Skeletal muscle cell (primary cell): ENCODE measurements at regions not wholly inside any gene's neighbourhood (a gene's known extent, or its start where the extent isn't known, plus 50 kb on each side); places are given as distances from the start of the nearest gene placed in this dataset.
"Not testable (repeated sequence)": the region's sequence is repeated elsewhere in the genome, so short reads cannot be mapped to it uniquely, and the experiment has no call there.

ENCODE experiments used
- DNase-seq: peaks from one replicate; pipeline ENCODE4 v3.0.0-alpha.2; 2010; ENCODE audit warnings: low read depth
- H3K4me3 ChIP-seq: 2 replicates; pipeline ENCODE4 v1.5.1; 2011; ENCODE audit warnings: low read depth, mild to moderate bottlenecking, control low read depth, low read length, moderate library complexity

DNA sequence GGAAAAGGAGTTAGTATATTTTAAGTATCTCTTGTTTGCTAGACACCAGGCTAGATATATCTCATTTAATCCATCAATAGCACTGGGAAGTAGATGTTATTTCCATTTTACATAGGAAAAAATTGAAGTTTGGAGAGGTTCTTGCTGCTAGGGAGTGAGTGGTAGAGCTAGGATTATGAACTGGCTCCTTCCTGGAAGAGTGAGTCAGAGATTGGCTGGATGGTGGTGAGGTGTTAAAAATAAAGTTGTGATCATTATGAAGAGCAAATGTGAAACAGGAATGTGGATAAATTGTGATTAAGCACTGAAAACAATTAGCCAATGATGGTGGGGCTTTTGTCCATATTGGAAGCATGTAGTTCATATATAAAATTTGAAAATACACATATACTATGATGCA is 234.2 kb downstream of the WNT5A start:
- H3K4me3 ChIP-seq, result no peak overlapping the region
- DNase-seq, result no peak

DNA sequence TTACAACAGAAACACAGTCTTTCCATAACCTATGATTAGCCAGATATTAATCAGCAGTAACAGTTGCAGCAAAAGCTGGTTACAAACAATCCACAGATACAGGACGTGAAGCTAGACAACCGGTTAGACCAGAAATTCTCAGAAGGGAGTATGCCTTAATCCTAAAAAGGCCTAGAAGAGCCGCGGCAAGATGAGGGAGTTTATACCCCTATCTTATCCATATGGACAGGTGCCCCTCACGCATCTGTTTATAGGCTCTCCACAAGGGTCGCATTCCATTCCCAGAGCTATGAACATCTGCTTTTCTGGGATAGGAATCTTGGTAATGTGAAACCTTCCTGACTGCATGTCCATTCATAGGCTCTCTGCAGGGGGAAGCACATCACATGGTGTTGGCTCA is 237.9 kb downstream of the WNT5A start:
- H3K4me3 ChIP-seq, DNase-seq: not testable (repeated sequence)

DNA sequence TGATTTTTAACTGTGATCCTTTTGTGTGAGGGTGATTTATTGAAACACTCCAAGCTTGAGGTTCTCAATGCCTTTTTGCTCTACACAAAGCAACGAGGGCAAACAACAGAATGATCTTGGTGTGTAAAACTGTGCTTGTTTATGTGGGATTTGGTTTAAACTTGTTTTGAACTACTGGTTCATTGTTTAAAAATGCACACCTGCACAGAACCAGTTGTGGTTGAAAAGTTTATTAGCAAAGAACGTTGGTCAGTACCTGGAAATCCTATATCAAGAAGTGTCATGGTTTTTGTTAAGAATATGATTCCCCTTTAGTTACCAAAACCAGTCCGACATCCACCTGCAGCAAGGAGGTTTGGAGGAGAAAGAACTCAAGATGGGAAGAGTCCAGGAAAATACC is 239.4 kb downstream of the WNT5A start:
- DNase-seq, result no peak
- no peak overlapping the region for H3K4me3 ChIP-seq

DNA sequence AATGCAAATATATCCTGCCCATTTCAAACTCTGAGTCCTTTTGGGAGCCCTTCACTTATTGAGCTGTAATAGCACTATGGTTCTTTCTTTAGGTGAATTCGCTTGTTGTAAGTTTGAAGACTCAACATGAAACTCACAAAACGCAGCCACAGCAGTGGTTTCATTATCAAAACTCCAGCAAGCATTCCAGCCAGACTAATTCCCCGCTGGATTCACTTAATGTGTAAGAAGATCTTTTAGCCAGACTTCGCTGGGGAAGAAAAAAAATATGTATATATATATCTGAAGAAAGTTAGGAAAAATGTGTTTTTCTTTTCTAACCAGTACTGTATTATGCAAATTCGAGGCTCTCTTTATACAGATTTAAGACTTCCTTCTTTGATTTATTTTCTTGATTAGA is 241.1 kb downstream of the WNT5A start:
- H3K4me3 ChIP-seq, result no peak overlapping the region

DNA sequence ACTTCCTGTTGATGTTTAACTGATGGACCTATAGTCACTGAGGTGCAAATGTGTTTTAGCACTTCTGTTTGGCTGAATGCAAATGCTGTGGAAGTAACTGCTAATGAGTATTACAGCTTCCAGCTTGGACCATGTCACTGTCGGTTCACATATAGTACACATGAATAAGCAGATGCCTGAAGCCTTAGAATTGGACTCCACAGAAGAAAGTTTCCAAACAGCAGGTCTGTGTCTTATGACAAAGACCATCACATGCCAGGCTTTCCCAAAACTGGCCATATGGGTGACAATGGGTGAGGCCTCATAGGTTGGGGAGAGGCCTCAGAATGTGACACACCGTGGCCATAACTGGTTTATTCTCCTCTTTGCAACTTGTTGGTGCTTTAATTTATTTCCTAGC is 241.8 kb downstream of the WNT5A start:
- H3K4me3 ChIP-seq, result no peak overlapping the region
- DNase-seq, result no peak

More for the DNA sequence above, 241.1 kb downstream of the WNT5A start:
- peak; percentile 33 for DNase-seq

DNA sequence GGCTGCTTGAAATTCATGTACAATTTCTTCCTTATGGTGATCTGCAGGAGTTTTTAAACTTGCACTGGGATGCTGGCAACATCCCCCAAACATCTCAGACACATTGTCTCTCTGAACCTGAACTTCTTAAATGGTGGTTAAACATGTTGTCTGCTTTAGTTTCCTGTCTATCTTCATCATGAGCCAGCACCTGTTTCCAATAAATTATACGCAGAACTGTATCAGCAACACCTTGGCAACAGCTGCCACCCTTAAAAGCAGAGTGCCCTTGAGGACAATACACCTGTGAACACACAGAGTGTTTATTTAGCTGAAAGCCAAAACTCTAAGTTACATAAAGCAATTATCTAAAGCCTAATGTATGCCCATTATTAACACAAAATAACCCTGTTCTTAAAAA is 242.9 kb downstream of the WNT5A start:
- H3K4me3 ChIP-seq, result no peak overlapping the region
- DNase-seq, result no peak

DNA sequence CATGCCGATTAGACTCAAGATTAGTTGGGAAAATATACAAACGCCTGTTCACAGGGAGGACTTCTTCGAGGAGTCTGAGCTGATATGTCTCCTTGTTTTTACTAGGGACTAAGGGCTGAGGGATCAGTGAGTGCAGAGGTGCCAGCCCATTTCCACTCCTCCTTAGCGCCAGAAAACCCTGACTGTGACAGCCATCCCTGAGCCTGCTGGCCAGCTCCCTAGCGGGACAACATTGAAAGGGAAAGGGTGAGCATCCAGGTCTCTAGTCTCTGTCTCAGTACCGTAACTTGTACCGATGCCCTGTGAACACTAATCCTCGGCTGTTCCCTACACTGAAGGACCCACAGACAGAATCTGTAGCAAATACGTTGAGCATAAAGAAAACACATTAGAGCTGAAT is 243.4 kb downstream of the WNT5A start:
- H3K4me3 ChIP-seq, result no peak overlapping the region
- DNase-seq, result no peak

DNA sequence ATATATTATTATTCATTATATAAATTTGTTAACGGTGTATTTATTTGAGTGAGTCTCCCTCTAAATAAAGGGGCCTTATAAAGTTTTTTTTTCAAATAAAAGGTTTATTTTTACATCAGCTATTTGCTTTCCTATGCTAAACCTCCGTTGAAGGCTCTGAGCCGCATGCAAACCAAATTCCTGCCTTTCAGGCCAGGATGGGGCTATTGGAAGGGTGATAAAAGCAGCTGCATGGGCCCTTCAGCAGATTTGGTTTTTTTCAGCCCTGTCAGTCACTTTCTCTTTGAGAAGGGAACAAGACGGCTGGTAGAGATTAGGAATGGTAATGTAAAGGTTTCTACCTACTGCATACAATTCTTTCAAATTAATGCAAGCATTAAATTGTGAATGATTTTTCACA is 244.2 kb downstream of the WNT5A start:
- H3K4me3 ChIP-seq, result no peak overlapping the region
- no peak for DNase-seq

DNA sequence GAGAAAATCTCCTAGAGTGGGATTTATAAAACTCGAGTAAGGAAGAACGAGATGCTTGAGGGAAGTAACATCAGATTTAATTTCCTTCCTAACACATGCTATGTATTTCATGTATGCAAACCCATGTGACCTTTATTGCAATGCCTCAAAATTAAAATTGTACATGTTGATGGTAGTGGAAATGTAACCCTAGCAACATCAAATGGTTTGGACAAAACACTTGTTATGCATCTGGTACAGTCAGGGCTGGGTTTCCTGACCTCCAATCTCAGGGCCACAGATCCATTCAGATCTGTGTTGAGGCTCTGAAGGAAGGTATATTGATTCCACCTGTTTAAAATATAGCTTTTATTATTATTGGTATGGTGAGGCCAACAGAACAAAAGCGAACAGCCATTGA is 246.0 kb downstream of the WNT5A start:
- DNase-seq, result no peak
- H3K4me3 ChIP-seq, result no peak overlapping the region

DNA sequence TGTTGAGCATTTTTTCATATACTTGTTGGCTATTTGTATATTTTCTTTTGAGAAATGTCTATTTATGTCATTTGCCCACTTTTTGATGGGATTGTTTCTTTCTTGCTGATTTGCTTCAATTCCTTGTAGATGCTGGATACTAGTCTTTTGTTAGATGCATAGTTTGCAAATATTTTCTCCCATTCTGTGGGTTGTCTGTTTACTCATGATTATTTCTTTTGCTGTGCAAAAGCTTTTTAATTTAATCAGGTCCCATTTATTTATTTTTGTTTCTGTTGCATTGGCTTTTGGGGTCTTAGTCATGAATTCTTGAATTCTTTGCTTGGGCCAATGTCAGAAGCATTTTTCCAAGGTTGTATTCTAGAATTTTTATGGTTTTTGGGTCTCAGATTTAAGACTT is 251.7 kb downstream of the WNT5A start:
- no peak overlapping the region for H3K4me3 ChIP-seq
- DNase-seq, result no peak

DNA sequence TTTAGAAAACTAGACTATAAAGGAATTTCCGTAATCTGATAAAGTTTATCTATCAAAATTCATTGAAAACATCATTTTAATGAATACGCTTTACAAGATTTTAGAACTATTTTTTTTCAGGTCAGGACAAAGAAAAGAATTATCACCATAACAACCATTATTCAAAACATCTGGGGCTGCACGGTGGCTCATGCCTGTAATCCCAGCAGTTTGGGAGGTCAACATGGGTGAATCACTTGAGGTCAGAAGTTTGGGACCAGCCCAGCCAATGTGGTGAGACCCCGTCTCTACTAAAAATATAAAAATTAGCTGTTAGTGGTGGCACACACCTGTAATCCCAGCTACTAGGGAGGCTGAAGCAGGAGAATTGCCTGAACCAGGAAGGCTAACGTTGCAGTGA is 260.4 kb downstream of the WNT5A start:
- DNase-seq, result no peak
- no peak overlapping the region for H3K4me3 ChIP-seq

DNA sequence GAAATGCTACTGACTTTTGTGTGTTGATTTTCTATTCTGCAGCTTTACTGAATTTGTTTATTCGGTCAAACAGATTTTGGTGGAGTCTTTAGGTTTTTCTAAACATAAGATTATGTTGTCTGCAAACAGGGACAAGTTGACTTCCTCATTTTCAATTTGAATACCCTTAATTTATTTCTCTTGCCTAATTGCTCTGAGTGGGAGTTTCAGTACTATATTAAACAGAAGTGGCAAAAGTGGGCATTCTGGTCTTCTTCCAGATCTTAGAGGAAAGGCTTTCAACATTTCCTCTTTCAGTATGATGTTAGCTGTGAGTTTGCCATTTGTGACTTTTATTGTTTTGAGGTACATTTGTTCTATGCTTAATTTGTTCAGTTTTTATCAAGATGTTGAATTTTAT is 268.5 kb downstream of the WNT5A start:
- DNase-seq, result no peak
- H3K4me3 ChIP-seq, result no peak overlapping the region

DNA sequence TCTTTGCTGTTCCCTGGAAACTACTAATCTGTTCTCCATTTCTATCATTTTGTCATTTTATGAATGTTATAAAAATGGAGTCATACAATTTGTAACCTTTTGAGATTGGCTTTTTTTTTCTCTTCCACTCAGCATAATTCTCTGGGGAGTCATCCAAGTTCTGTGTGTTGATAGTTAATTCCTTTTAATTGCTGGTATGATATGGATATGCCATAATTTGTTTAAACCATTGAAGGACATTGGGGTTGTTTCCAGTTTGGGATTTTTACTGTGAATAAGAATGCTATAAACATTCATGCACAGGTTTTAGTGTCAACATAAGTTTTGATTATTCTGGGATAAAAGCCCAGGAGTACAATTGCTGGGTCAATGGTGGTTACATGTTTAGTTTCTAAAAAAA is 279.4 kb downstream of the WNT5A start:
- DNase-seq, result no peak
- H3K4me3 ChIP-seq, result no peak overlapping the region

DNA sequence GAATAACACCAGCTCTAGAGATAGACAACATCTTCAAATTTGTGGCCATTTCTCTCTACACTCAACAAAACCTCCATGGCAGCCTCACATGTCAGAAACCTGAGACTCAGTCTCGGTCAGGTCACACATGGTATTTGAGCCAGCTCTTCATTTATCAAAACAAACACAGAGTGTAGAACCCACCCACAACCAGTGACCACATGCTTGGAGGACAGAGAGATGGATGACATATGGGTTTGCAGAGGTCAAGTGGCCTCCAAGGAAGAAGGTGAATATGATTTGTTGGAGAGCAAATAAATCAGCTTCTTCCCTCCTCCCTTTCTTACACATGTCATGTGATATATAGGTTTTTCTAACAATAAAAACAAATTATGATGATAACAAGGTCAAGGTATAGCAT is 278.1 kb upstream of the LRTM1 start:
- no peak for DNase-seq
- no peak overlapping the region for H3K4me3 ChIP-seq

DNA sequence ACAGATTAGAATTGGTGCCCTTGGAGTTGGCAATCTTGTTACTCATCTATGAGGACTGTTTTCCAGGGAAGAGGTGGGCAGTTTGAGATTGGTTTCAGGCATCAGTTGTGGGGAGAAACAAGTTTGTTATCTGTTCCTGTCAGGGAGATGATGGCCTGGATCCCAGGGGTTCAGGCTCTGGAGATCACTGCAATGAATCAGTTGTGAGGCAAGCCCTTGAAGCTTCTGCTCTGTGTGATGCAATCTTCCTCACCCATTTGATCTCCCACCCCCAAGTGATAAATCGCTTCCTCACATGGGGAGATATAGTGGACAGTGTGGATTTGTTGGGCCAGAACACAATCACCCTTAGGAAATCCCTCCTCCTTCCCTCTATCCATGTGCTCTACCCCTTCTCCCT is 276.6 kb upstream of the LRTM1 start:
- peak; percentile 58 for DNase-seq
- H3K4me3 ChIP-seq, result no peak overlapping the region

DNA sequence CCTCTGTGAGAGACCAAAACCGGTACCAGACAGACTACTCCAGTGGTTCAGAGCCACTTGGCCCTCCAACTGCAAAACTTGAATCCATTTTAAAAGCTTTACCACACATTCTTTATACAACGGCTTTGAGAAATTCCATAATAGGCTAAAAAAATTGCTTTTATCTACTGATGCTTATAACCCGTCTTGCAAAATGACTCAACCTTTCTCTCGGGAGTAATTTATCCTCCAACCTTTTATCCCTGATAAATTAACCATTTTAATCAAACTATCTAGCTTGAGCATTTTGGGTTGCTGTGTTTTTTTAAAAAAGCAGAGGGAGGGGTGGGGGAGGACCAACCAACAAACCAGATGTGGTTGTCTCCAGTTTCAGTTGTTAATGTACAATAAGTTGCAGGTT is 275.7 kb upstream of the LRTM1 start:
- H3K4me3 ChIP-seq, result no peak overlapping the region
- no peak for DNase-seq

DNA sequence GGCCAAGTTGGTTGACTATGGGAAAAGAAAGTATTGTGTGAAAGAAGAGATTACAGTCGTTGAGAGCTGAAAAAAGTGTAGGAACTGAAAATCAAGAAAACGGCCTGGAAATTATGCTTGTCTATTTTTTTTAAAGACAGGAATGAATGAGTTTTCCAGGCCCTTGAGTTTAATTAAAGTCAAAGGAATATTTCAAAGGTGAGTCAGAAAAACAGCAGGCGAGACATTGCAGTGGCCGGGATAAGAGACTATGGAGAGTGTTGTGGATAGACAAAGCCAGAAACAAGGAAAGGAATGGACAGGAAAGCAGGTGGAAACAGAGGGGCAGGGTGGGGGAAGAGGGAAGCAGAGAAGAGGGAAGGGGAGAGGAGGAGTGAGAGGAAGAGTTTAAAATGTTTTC is 275.1 kb upstream of the LRTM1 start:
- no peak for DNase-seq
- no peak overlapping the region for H3K4me3 ChIP-seq

DNA sequence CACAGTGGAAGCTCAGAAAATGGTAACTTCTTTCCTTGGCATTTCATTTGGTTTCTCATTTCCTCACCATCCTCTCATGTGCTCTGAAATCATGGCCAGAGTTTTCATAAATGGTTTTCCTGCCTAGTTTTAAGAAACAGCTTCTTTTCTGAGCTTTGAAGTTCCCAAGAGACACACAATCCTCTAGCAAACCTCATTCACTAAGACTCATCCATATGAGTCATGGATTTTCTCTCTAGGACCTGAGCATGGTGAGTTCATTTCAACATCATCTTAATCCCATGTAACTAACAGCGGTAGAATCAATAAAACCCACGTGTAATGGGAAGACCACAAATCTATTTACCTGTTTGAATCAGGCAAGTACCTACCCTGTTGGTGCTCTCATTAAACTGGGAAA is 274.5 kb upstream of the LRTM1 start:
- DNase-seq, result peak; percentile 94
- H3K4me3 ChIP-seq, result no peak overlapping the region

DNA sequence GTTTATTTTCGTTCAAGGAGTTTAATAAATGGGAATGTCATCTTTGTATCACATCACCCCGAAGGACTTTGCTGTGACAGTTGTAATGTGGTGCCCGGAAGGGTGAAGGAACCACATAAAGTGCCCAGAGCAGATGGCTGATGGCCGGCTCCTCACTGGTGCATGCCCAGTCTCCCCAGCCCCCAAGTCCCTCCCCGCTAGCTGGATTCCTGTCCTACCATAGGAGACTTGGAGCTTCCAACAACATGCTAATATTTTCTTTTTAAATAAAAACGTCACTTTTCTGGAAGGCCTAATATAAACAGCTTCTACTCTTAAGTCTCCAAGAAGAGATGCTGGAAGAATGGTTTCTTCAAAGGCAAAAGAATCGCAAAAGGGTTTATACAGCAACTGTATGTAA is 273.9 kb upstream of the LRTM1 start:
- no peak overlapping the region for H3K4me3 ChIP-seq
- no peak for DNase-seq

DNA sequence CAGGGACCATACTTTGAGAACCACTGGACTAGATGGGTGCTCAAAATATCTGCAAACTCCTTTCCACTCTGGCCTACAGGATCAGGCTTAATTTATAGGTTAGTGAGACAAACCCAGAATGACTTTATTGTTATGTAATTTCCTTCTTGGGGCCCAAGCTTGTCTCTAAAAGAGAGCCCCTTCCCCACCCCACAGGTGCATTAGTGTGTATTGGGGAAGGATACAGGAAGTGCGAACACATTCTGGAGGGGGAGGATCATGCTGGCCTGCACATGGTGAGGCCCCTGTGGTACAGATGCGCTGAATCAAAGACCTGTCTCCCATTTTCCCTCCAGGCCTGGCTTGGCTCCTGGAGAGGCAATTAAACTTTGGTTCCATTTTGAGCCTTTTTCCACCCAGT is 273.0 kb upstream of the LRTM1 start:
- no peak for DNase-seq
- H3K4me3 ChIP-seq, result no peak overlapping the region

DNA sequence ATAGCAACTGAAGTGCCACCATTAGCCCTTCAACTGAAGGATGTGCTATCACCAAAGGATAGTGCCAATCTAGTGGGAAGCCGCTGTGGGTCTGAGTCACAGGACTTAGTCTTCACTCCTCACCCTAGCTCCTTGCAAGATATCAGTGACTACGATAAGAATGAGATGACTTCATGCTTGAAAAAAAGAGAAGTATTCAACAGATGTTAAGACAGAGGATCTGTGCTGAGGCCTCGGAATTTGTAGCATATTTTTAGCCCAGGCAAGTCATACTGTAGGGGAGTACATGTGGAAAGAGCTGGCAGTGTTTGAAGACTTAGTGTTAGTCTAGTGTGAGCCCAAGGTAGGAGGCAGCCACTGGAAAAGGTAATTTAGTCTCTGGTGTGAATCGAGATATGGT is 270.7 kb upstream of the LRTM1 start:
- peak; percentile 71 for DNase-seq

DNA sequence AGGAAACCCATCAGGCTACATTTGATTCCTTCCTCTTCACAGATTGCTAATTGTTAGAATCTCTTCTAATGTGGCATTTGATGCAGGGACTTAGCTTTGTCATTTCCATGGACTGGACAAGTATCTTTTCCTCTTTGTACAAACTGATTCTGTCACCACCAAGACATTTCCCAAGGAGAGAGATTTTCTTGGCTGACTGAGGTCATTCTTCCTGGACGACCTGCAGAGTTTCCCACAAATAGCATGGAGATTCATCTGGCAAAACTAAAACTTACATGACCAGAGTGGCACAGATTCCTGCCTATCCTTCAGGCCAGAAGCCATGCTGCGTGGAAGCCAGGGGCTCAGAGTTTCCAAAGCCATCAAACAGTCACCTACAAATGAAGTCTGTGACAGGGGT is 269.2 kb upstream of the LRTM1 start:
- DNase-seq, result no peak
- H3K4me3 ChIP-seq, result no peak overlapping the region

More for the DNA sequence above, 270.7 kb upstream of the LRTM1 start:
- H3K4me3 ChIP-seq, result no peak overlapping the region

DNA sequence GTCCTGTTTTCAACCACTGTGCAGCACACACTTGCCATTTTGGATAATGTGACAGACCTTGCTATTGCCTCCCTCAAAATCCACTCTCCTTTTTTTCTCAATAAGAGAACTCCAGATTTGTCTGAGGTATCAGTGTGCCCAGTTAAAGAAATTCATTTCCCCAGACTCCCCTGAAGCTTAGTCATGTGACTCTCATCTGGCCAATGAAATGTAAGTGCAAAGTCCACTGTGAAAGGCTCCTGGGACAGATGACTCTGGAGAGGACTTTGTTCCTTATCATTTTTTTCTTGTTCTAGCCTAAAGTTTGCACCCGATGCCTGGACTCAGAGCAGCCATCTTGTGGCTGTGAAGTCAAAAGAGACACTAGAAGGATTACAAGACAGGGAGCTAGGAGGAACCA is 268.6 kb upstream of the LRTM1 start:
- no peak overlapping the region for H3K4me3 ChIP-seq

More for the DNA sequence above, 268.6 kb upstream of the LRTM1 start:
- DNase-seq, result no peak
